Liver (tissue), 3 donors: ENCODE measurements at regions not wholly inside any gene's neighbourhood (a gene's known extent, or its start where the extent isn't known, plus 50 kb on each side); places are given as distances from the start of the nearest gene placed in this dataset.

Experiments used
- ATF3 ChIP-seq: IDR thresholded peaks from 2 replicates; pipeline ENCODE4 v1.6.1; 2016; ENCODE audit warnings: antibody characterized with exemption
- CTCF ChIP-seq: fragments of 150-350 bp; IDR thresholded peaks from 2 replicates; pipeline ENCODE4 v1.5.1; 2017; ENCODE audit warnings: improper control_type of control experiment, low read depth, low read length; ENCODE audit not compliant: missing input control
- GABPA ChIP-seq, 2 donors: IDR thresholded peaks in 1 of 2; conservative IDR thresholded peaks in 1 of 2; 2 replicates each; pipeline ENCODE4 v1.6.1; 2016; ENCODE audit warnings: antibody characterized with exemption in 2 of 2, mild to moderate bottlenecking in 1 of 2, moderate library complexity in 1 of 2
- HNF4G ChIP-seq: IDR thresholded peaks from 2 replicates; pipeline ENCODE4 v1.6.1; 2016; ENCODE audit warnings: antibody characterized with exemption
- NR2F2 ChIP-seq: IDR thresholded peaks from 2 replicates; pipeline ENCODE4 v1.6.1; 2016; ENCODE audit warnings: antibody characterized with exemption
- RAD21 ChIP-seq, 2 donors: IDR thresholded peaks; 2 replicates each; pipeline ENCODE4 v1.6.1; 2016; ENCODE audit warnings: antibody characterized with exemption in 2 of 2, mild to moderate bottlenecking in 2 of 2
- SP1 ChIP-seq: IDR thresholded peaks from 2 replicates; pipeline ENCODE4 v1.6.1; 2018; ENCODE audit warnings: antibody characterized with exemption, mild to moderate bottlenecking
- YY1 ChIP-seq: IDR thresholded peaks from 2 replicates; pipeline ENCODE4 v1.6.1; 2016; ENCODE audit warnings: antibody characterized with exemption, mild to moderate bottlenecking
- TF ChIP-seq, protein P1 (sequence below): IDR thresholded peaks from 2 replicates; pipeline ENCODE4 v1.6.1; 2016; ENCODE audit warnings: antibody characterized with exemption
- TF ChIP-seq, protein P2 (sequence below): IDR thresholded peaks from 2 replicates; pipeline ENCODE4 v1.6.1; 2016; ENCODE audit warnings: antibody characterized with exemption, mild to moderate bottlenecking
- donor health status: healthy.
- donor health status: healthy.

- no peak for TF ChIP-seq SP1
- no peak for TF ChIP-seq HNF4G
- no peak for TF ChIP-seq YY1
- TF ChIP-seq, protein P1, sequence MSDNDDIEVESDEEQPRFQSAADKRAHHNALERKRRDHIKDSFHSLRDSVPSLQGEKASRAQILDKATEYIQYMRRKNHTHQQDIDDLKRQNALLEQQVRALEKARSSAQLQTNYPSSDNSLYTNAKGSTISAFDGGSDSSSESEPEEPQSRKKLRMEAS = no peak
- no peak for TF ChIP-seq CTCF
- no peak for TF ChIP-seq ATF3
- TF ChIP-seq, protein P2, sequence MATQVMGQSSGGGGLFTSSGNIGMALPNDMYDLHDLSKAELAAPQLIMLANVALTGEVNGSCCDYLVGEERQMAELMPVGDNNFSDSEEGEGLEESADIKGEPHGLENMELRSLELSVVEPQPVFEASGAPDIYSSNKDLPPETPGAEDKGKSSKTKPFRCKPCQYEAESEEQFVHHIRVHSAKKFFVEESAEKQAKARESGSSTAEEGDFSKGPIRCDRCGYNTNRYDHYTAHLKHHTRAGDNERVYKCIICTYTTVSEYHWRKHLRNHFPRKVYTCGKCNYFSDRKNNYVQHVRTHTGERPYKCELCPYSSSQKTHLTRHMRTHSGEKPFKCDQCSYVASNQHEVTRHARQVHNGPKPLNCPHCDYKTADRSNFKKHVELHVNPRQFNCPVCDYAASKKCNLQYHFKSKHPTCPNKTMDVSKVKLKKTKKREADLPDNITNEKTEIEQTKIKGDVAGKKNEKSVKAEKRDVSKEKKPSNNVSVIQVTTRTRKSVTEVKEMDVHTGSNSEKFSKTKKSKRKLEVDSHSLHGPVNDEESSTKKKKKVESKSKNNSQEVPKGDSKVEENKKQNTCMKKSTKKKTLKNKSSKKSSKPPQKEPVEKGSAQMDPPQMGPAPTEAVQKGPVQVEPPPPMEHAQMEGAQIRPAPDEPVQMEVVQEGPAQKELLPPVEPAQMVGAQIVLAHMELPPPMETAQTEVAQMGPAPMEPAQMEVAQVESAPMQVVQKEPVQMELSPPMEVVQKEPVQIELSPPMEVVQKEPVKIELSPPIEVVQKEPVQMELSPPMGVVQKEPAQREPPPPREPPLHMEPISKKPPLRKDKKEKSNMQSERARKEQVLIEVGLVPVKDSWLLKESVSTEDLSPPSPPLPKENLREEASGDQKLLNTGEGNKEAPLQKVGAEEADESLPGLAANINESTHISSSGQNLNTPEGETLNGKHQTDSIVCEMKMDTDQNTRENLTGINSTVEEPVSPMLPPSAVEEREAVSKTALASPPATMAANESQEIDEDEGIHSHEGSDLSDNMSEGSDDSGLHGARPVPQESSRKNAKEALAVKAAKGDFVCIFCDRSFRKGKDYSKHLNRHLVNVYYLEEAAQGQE = no peak
- TF ChIP-seq GABPA (IDR thresholded peaks at IDR 0.05 in 1 of 2, conservative IDR thresholded peaks at IDR 0.05 in 1 of 2) = no peak
- no peak for TF ChIP-seq RAD21 (IDR thresholded peaks at IDR 0.05)
- TF ChIP-seq NR2F2 = no peak
Measured at GRCh38 chr4:152091405-152091804, 330.6 kb upstream of the GATB start.
